DOHH2 (cell line): ENCODE measurements at regions not wholly inside any gene's neighbourhood (a gene's known extent, or its start where the extent isn't known, plus 50 kb on each side); places are given as distances from the start of the nearest gene placed in this dataset.

Source experiments
- H3F3A ChIP-seq: fragments of 200-600 bp; sonication (generic), shearing (Covaris generic); 2 replicates; pipeline ENCODE4 v1.6.0; 2016; ENCODE audit warnings: antibody characterized with exemption, mild to moderate bottlenecking; ENCODE audit not compliant: control insufficient read depth, insufficient read depth
- H3K27ac ChIP-seq: fragments of 200-600 bp; sonication (generic); 2 replicates; pipeline ENCODE4 v1.5.1; 2014; ENCODE audit warnings: low read depth, mild to moderate bottlenecking, low read length, moderate library complexity
- H3K27me3 ChIP-seq: fragments of 200-600 bp; sonication (generic); 2 replicates; pipeline ENCODE4 v1.6.1; 2014; ENCODE audit warnings: mild to moderate bottlenecking, low read length, mixed read lengths; ENCODE audit not compliant: control insufficient read depth
- H3K36me3 ChIP-seq: fragments of 200-600 bp; sonication (generic); 2 replicates; pipeline ENCODE4 v1.6.1; 2014; ENCODE audit warnings: mild to moderate bottlenecking, low read length, moderate library complexity, mixed read lengths; ENCODE audit not compliant: control insufficient read depth
- H3K4me1 ChIP-seq: fragments of 200-600 bp; sonication (generic); 2 replicates; pipeline ENCODE4 v1.6.1; 2014; ENCODE audit warnings: mild to moderate bottlenecking, low read length, mixed read lengths; ENCODE audit not compliant: control insufficient read depth
- H3K4me2 ChIP-seq: fragments of 200-600 bp; sonication (generic); 2 replicates; pipeline ENCODE4 v1.6.0; 2014; ENCODE audit warnings: mild to moderate bottlenecking, low read length, moderate library complexity
- H3K4me3 ChIP-seq: fragments of 200-600 bp; sonication (generic); 2 replicates; pipeline ENCODE4 v1.5.1; 2014; ENCODE audit warnings: mild to moderate bottlenecking, low read length, mixed read lengths
- H3K79me2 ChIP-seq: fragments of 200-600 bp; sonication (generic); 2 replicates; pipeline ENCODE4 v1.6.1; 2014; ENCODE audit warnings: mild to moderate bottlenecking, low read length, mixed read lengths; ENCODE audit not compliant: control insufficient read depth
- H3K9me2 ChIP-seq: fragments of 200-600 bp; sonication (generic); replicated peaks from 2 replicates; pipeline ENCODE4 v1.6.1; 2014; ENCODE audit warnings: mild to moderate bottlenecking, low read length, mixed read lengths; ENCODE audit not compliant: control insufficient read depth
- H3K9me3 ChIP-seq: fragments of 200-600 bp; sonication (generic); 2 replicates; pipeline ENCODE4 v1.6.1; 2014; ENCODE audit warnings: antibody characterized with exemption, low read length, mixed read lengths; ENCODE audit not compliant: control insufficient read depth, insufficient read depth
- H4K20me1 ChIP-seq: fragments of 200-600 bp; sonication (generic); 2 replicates; pipeline ENCODE4 v1.6.0; 2014; ENCODE audit warnings: low read depth, mild to moderate bottlenecking, antibody characterized with exemption, low read length, moderate library complexity; ENCODE audit not compliant: control insufficient read depth, insufficient read depth
- EZH2phosphoT487 ChIP-seq: fragments of 200-600 bp; sonication (generic); IDR thresholded peaks from 2 replicates; pipeline ENCODE4 v1.6.1; 2017; ENCODE audit warnings: borderline replicate concordance, mild to moderate bottlenecking, antibody characterized with exemption, low read length, moderate library complexity, mixed read lengths
- TF ChIP-seq, protein P1 (sequence below): fragments of 200-600 bp; sonication (generic); IDR thresholded peaks from one replicate; pipeline ENCODE4 v1.5.1; 2014; ENCODE audit warnings: antibody characterized with exemption, mild to moderate bottlenecking, low read depth, low read length; ENCODE audit not compliant: poor library complexity, severe bottlenecking

DNA sequence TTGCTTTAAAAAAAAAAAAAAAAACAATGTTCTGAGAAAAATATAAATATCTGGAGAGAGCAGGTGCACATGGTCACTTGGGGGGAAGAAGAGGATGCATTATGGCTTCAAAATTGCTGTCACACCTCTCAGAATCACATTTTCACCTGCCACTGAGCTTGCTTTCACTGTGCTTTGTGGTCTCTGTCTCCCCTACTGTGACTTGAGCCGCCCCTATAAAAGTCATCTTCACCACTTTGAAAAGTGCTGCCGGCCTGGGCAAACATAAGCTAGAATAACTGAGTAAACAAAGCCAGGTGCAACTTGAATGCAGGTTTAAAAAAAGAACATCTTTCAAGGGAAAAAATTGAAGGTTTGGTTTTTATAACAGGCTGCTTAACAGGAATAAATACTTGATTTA lies 368.1 kb upstream of the GRIA1 start:
- no peaks in the 10 kb centered on the region for H3K9me3 ChIP-seq
- no peak overlapping the region for H3K27ac ChIP-seq
- no peak for TF ChIP-seq EZH2phosphoT487
- TF ChIP-seq, protein P1, sequence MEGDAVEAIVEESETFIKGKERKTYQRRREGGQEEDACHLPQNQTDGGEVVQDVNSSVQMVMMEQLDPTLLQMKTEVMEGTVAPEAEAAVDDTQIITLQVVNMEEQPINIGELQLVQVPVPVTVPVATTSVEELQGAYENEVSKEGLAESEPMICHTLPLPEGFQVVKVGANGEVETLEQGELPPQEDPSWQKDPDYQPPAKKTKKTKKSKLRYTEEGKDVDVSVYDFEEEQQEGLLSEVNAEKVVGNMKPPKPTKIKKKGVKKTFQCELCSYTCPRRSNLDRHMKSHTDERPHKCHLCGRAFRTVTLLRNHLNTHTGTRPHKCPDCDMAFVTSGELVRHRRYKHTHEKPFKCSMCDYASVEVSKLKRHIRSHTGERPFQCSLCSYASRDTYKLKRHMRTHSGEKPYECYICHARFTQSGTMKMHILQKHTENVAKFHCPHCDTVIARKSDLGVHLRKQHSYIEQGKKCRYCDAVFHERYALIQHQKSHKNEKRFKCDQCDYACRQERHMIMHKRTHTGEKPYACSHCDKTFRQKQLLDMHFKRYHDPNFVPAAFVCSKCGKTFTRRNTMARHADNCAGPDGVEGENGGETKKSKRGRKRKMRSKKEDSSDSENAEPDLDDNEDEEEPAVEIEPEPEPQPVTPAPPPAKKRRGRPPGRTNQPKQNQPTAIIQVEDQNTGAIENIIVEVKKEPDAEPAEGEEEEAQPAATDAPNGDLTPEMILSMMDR = no peak
- H3K36me3 ChIP-seq = no peaks in the 10 kb centered on the region
- H3K4me3 ChIP-seq = no peak overlapping the region
- no peaks in the 10 kb centered on the region for H3K4me1 ChIP-seq
- no peaks in the 10 kb centered on the region for H3F3A ChIP-seq
- no peak overlapping the region for H3K4me2 ChIP-seq
- no peaks in the 10 kb centered on the region for H3K79me2 ChIP-seq
- no peaks in the 10 kb centered on the region for H3K9me2 ChIP-seq
- no peaks in the 10 kb centered on the region for H4K20me1 ChIP-seq
- H3K27me3 ChIP-seq = no peaks in the 10 kb centered on the region

- Histone ChIP-seq H3K9me2 (no peaks in the 10 kb centered on the region), H3K4me2 (no peak overlapping the region), H3K36me3 (no peaks in the 10 kb centered on the region), H4K20me1 (no peaks in the 10 kb centered on the region), H3F3A (no peaks in the 10 kb centered on the region), H3K27me3 (no peaks in the 10 kb centered on the region), H3K4me1 (no peaks in the 10 kb centered on the region), H3K4me3 (no peak overlapping the region), H3K9me3 (no peaks in the 10 kb centered on the region), H3K79me2 (no peaks in the 10 kb centered on the region), H3K27ac (no peak overlapping the region)
- TF ChIP-seq, protein P1 = no peak
- no peak for TF ChIP-seq EZH2phosphoT487
These were observed 360.2 kb upstream of the GRIA1 start for GRCh38 chr5:153130296-153130695.

DNA sequence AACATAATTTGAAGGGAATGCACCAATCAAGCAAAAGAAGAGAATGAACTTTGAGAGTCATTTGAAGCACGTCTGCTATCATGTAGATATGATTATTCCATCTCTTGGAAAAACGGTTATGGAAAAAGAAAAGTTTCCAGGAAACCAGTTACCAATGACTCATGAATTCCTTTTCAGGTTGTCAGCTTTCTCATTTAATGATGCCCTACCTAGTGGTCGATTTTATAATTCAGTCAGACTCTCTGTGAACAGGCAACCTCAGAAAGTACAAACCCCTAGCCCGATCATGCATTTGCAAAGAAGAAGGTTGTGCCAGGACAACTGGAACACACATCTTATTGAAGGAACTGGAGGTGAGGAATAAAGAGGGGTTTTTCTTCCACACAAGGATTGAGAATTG lies 355.1 kb upstream of the GRIA1 start:
- Histone ChIP-seq H3K4me3 (no peak overlapping the region), H3K4me1 (no peaks in the 10 kb centered on the region), H3K9me3 (no peaks in the 10 kb centered on the region), H3F3A (no peaks in the 10 kb centered on the region), H4K20me1 (no peaks in the 10 kb centered on the region), H3K9me2 (no peaks in the 10 kb centered on the region), H3K4me2 (no peak overlapping the region), H3K27me3 (no peaks in the 10 kb centered on the region), H3K79me2 (no peaks in the 10 kb centered on the region), H3K36me3 (no peaks in the 10 kb centered on the region), H3K27ac (no peak overlapping the region)
- TF ChIP-seq, protein P1 = no peak
- no peak for TF ChIP-seq EZH2phosphoT487

DNA sequence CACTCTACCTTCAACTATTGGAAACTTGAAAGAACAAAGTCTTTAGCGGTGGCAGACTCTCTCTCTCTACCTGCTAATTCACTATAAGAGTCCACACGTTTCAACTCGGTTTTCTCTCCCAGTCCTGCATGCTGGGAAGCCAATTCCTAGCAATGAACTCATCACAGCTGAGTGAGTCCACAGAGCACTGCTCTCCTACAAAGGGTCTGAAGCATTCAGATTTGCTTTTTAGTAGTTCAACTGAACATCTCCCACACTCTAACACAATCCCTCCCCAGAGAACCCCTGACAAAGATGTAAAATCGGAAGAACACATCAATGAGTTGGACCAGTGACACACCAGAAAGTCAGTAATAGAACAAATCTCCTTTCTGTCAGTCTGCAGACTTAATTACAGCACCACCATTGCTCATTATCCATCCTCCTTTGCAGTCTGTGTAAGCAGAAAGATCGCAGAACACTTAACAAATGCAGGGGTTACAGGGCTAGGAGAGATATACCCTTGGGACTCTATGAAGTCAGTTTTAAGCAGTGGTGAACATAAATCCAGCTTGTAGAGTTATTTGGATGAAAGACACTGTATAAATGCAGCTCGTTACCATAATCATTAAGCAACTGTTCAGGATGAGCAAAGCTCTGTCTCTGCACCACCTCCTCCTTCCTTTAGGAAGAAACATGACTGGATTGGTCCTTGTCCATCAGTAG lies 353.4 kb upstream of the GRIA1 start:
- Histone ChIP-seq H3K4me2 (no peak overlapping the region), H3K4me1 (no peaks in the 10 kb centered on the region), H3K9me3 (no peaks in the 10 kb centered on the region), H3K79me2 (no peaks in the 10 kb centered on the region), H3K9me2 (no peaks in the 10 kb centered on the region), H3K27me3 (no peaks in the 10 kb centered on the region), H3F3A (no peaks in the 10 kb centered on the region), H3K36me3 (no peaks in the 10 kb centered on the region), H4K20me1 (no peaks in the 10 kb centered on the region), H3K4me3 (no peak overlapping the region), H3K27ac (no peak overlapping the region)
- no peak for TF ChIP-seq EZH2phosphoT487
- TF ChIP-seq, protein P1 = no peak
